ENCODE measurements at regions not wholly inside any gene's neighbourhood (a gene's known extent, or its start where the extent isn't known, plus 50 kb on each side); places are given as distances from the start of the nearest gene placed in this dataset.
"Not testable (repeated sequence)": the region's sequence is repeated elsewhere in the genome, so short reads cannot be mapped to it uniquely, and the experiment has no call there.

- in situ Hi-C loops (cut with HindIII; ENCODE audit: low pct_unique_long_range_greater_than_20kb, low sequenced_read_pairs) = no loop called here
- DNase-seq (ENCODE audit: low read depth, low spot score) = no peak
These were observed 511.7 kb upstream of the UBE2E2 start for GRCh38 chr3:22691407-22691806.

DNA sequence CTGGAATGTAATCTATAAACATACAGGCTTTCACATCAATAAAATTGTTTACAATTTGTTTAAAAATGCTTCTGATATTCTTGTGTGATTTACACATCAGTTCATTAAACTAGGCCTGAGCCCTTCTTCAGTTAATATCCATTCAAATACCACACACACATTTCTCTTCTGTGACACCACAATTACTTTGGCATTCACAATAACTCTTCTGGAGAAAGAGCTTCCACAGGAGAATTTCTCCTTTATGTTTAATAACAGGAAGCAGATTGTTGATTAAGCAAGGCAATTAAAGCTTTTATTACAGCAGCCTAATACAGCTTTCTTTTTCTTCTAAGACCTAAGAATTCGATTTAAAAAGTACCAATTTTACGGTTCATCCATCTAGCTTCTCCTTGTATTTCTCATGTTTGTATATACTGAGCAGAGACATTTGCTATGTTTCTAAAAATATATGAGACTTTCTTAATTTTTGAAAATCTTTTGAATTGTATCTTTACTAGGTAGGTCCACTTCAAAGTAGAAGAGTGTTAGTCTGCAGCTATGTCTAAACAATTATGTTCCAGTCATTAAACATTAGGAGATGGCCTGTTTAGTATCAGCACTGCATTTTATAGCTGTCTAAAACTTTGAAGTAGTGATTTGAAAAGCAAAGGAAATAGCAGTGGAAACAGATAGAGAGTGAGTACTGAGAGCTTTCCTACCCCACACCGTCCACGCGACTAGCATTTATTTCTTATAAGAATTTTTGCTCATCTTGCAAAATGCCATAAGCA, 511.1 kb upstream of the UBE2E2 start:
- DNase-seq (ENCODE audit: low read depth, low spot score) = no peak
- in situ Hi-C loops (cut with HindIII; ENCODE audit: low pct_unique_long_range_greater_than_20kb, low sequenced_read_pairs) = no loop called here

- DNase-seq (ENCODE audit: low read depth, low spot score) = no peak
These were observed 502.3 kb upstream of the UBE2E2 start for GRCh38 chr3:22700876-22701275.

DNA sequence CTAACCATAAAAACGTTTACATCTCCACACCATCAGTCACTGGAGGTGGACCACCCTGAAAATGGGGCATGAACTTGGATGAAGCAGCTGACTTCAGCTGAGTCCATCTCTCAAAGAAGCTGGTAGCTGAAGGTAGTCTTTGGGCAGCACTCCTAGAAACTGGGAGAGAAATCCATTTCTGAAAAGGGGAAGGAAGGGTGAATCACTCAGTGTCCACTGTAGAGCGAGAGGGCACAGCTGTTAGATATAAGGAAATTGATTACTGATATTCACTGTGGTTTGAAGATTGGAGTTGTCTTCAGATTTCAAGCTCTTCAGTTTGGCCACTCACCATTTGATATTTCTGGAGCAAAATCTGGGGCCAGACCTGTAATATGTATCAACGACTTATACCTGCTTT, 499.0 kb upstream of the UBE2E2 start:
- in situ Hi-C loops (cut with HindIII; ENCODE audit: low pct_unique_long_range_greater_than_20kb, low sequenced_read_pairs) = no loop called here
- no peak for DNase-seq (ENCODE audit: low read depth, low spot score)

More at GRCh38 chr3:22700876-22701275, 502.3 kb upstream of the UBE2E2 start:
- in situ Hi-C loops (cut with HindIII; ENCODE audit: low pct_unique_long_range_greater_than_20kb, low sequenced_read_pairs) = no loop called here

- peak; percentile 77 for DNase-seq (ENCODE audit: low read depth, low spot score)
- in situ Hi-C loops (cut with HindIII; ENCODE audit: low pct_unique_long_range_greater_than_20kb, low sequenced_read_pairs) = no loop called here
These were observed 498.4 kb upstream of the UBE2E2 start for GRCh38 chr3:22704571-22705354.

GRCh38 chr3:22706922-22707321, 496.2 kb upstream of the UBE2E2 start:
- DNase-seq (ENCODE audit: low read depth, low spot score); in situ Hi-C loops (cut with HindIII; ENCODE audit: low pct_unique_long_range_greater_than_20kb, low sequenced_read_pairs): not testable (repeated sequence)

DNA sequence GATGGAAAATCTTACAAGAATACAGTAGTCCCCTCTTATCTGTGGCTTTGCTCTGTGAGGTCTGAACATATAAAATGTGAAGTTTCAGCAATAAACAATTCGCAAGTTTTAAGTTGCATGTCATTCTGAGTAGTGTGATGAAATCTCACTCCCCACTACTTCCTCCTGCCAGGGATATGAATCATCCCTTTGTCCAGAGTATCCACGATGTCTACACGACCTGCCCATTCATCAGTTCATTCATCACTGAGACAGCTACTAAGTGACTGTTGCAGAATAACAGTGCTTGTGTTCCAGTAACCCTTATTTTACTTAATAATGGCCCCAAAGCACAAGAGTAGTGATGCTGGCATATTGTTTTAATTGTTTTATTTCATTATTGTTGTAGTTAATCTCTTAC, 489.2 kb upstream of the UBE2E2 start:
- in situ Hi-C loops (cut with HindIII; ENCODE audit: low pct_unique_long_range_greater_than_20kb, low sequenced_read_pairs) = no loop called here
- DNase-seq (ENCODE audit: low read depth, low spot score) = peak; percentile 83

DNA sequence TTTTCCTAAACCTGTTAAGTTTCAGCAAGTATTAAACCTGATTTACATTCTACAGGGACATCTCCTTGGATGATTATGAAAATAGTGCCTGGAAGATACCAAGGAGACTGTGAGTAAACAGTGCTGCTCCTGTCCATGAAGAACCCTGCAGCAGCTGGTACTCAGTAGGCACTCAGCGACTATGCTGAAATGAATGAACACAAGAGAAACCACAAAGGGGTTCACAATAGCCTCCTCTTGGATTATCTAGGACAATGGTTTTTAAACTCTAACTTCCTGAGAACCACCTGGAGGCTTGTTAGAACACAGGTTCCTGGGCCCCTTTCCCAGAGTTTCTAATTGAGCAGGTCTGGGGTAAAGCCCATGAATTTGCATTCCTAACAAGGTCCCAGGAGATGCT, 488.4 kb upstream of the UBE2E2 start:
- in situ Hi-C loops (cut with HindIII; ENCODE audit: low pct_unique_long_range_greater_than_20kb, low sequenced_read_pairs) = no loop called here

GRCh38 chr3:22720596-22720995, 482.5 kb upstream of the UBE2E2 start:
- in situ Hi-C loops (cut with HindIII; ENCODE audit: low pct_unique_long_range_greater_than_20kb, low sequenced_read_pairs) = no loop called here
- DNase-seq (ENCODE audit: low read depth, low spot score) = no peak

More for the DNA sequence above, 488.4 kb upstream of the UBE2E2 start:
- DNase-seq (ENCODE audit: low read depth, low spot score) = no peak

GRCh38 chr3:22724420-22724819, 478.7 kb upstream of the UBE2E2 start:
- DNase-seq (ENCODE audit: low read depth, low spot score) = no peak
- in situ Hi-C loops (cut with HindIII; ENCODE audit: low pct_unique_long_range_greater_than_20kb, low sequenced_read_pairs) = no loop called here

DNA sequence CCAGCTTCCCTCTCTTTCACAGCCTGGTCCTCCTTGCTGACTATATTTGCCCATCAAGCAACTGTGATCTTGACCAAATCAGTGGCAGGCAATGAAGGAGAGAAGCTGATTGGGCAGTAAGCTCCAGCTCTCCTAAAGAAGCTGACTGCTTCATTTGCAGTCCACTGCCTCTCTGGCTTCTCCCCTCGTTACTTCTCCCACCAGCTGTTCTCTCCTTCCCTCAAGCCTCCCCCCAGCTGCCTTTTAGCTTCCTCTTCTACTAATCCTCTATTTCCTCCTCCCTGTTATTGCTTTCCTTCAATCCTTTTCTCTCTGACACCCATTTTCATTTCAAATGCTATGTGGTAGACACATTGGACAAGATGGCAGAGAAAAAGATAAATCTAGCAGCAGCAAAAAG, 474.7 kb upstream of the UBE2E2 start:
- in situ Hi-C loops (cut with HindIII; ENCODE audit: low pct_unique_long_range_greater_than_20kb, low sequenced_read_pairs) = no loop called here
- no peak for DNase-seq (ENCODE audit: low read depth, low spot score)

- no peak for DNase-seq (ENCODE audit: low read depth, low spot score)
- in situ Hi-C loops (cut with HindIII; ENCODE audit: low pct_unique_long_range_greater_than_20kb, low sequenced_read_pairs) = no loop called here
These were observed 473.9 kb upstream of the UBE2E2 start for GRCh38 chr3:22729212-22729611.

DNA sequence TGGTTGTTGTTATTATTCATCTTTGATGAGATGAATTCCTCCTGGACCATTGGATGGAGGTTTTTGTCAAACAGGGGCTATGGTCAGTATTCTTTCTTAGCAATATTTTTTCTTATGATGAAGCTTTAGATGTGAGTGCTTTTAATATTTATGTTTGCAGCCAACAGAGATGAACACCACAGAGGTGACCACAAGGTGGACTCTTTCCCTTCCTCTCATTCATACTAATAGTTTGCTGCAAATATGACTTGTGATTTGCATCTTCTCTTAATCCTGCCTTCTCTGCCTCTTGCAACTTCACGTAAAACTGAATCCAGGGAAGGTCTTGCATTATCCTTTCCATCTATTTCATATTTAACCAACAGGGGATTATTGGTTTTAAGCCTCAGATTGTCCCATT, 473.1 kb upstream of the UBE2E2 start:
- DNase-seq (ENCODE audit: low read depth, low spot score) = peak; percentile 39
- in situ Hi-C loops (cut with HindIII; ENCODE audit: low pct_unique_long_range_greater_than_20kb, low sequenced_read_pairs) = no loop called here

DNA sequence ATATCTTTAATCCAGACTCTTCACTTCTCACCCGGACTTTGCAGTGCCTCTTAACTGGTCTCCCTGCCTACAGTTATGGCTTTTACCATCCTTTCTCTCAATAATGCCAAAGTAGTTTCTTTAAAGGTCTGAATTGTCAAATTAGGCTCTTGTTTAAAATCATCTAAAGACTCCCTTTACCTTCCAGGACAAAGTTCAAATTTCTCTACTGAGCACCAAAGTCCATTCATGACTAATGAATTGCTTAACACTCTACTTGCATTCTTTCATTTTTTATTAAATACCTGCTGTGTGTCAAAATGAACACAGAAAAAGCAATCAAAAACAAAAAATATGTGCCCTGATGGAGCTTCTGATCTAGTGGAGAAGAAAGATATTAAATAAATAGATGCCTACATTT, 472.4 kb upstream of the UBE2E2 start:
- no peak for DNase-seq (ENCODE audit: low read depth, low spot score)
- in situ Hi-C loops (cut with HindIII; ENCODE audit: low pct_unique_long_range_greater_than_20kb, low sequenced_read_pairs) = no loop called here

DNA sequence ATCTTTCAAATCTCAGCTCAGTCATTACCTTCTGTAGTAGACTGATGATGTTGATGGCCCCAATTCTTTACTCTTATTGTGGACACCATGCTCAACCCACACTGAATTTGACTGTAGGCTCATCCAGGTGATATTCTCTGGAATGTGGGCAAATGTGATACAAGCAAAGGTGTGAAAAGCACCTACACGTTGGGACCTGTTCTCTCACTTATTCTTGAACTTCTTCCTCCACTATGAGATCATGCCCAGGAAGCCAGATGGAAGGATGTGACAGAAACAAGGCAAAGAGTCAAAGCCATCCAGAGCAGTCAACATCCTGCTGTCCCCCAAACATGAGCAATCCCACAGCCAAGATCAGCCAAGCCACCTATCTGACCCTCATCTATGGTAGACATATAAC, 471.2 kb upstream of the UBE2E2 start:
- no peak for DNase-seq (ENCODE audit: low read depth, low spot score)
- in situ Hi-C loops (cut with HindIII; ENCODE audit: low pct_unique_long_range_greater_than_20kb, low sequenced_read_pairs) = no loop called here

DNA sequence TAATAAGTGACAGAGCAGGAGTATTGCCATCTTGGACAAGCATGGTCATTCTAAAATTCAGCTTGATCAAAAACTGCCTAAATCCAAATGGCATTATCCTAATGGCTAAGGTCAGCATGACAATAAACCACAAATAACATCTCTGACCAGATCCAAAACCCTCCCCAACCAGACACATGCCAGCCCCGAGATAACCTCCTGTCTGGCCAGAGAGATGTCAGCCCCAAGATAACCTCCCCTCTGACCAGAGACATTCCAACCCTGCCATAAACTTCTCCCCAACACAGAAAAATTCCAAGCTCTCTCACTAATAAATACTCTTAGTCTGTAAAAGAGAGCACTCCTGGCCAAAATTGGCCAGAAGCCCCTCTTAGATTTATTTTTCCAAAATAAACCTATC, 470.5 kb upstream of the UBE2E2 start:
- DNase-seq (ENCODE audit: low read depth, low spot score) = no peak
- in situ Hi-C loops (cut with HindIII; ENCODE audit: low pct_unique_long_range_greater_than_20kb, low sequenced_read_pairs) = no loop called here

GRCh38 chr3:22734207-22734606, 468.9 kb upstream of the UBE2E2 start:
- in situ Hi-C loops (cut with HindIII; ENCODE audit: low pct_unique_long_range_greater_than_20kb, low sequenced_read_pairs) = no loop called here
- DNase-seq (ENCODE audit: low read depth, low spot score) = no peak

GRCh38 chr3:22734756-22735155, 468.4 kb upstream of the UBE2E2 start:
- no peak for DNase-seq (ENCODE audit: low read depth, low spot score)
- in situ Hi-C loops (cut with HindIII; ENCODE audit: low pct_unique_long_range_greater_than_20kb, low sequenced_read_pairs) = no loop called here

- no peak for DNase-seq (ENCODE audit: low read depth, low spot score)
- in situ Hi-C loops (cut with HindIII; ENCODE audit: low pct_unique_long_range_greater_than_20kb, low sequenced_read_pairs) = no loop called here
These were observed 467.8 kb upstream of the UBE2E2 start for GRCh38 chr3:22735373-22735772.

Data from SK-MEL-5 (cell line).